ENCODE measurements at regions not wholly inside any gene's neighbourhood (a gene's known extent, or its start where the extent isn't known, plus 50 kb on each side); places are given as distances from the start of the nearest gene placed in this dataset.

GRCh38 chr18:46311491-46311890 is 207.3 kb downstream of the HAUS1 start:
- POLR2A ChIA-PET (ENCODE audit: unreplicated experiment), result no interaction called here
- CTCF ChIA-PET, result no interaction called here
- Histone ChIP-seq H3F3A (ENCODE audit: insufficient read depth, low read depth) (no peaks in the 10 kb centered on the region), H3K36me3 (ENCODE audit: low read depth) (no peaks in the 10 kb centered on the region), H3K4me1 (replicated peaks; ENCODE audit: insufficient read depth) (peaks cover 13% of the 10 kb centered on the region), H3K4me2 (no peak overlapping the region), H3K27me3 (ENCODE audit: insufficient read depth, low read depth) (no peaks in the 10 kb centered on the region), H3K27ac (no peak overlapping the region), H3K9me3 (ENCODE audit: insufficient read depth, low read depth) (peaks cover 8% of the 10 kb centered on the region), H3K79me2 (ENCODE audit: low read depth) (no peaks in the 10 kb centered on the region), H3K9me2 (ENCODE audit: insufficient read depth) (no peaks in the 10 kb centered on the region), H2AFZ (no peak overlapping the region), H3K4me3 (no peak overlapping the region), H4K20me1 (ENCODE audit: insufficient read depth) (no peaks in the 10 kb centered on the region)
- DNase-seq, result no peak
- intact Hi-C loops (cut with micrococcal nuclease; ENCODE audit: unreplicated experiment), result no loop called here
- no TSS peak for BruUV-seq (replicated peaks)
- TF ChIP-seq EZH2 (IDR thresholded peaks at IDR 0.05; ENCODE audit: low read depth), result no peak
- no peak for TF ChIP-seq CTCF (conservative IDR thresholded peaks at IDR 0.05)

GRCh38 chr18:46312221-46312620 is 208.0 kb downstream of the HAUS1 start:
- peaks cover 13% of the 10 kb centered on the region for H3K4me1 ChIP-seq (replicated peaks; ENCODE audit: insufficient read depth)
- H3K4me2 ChIP-seq, result no peak overlapping the region
- DNase-seq, result no peak
- no peaks in the 10 kb centered on the region for H3K9me2 ChIP-seq (ENCODE audit: insufficient read depth)
- H3K27me3 ChIP-seq (ENCODE audit: insufficient read depth, low read depth), result no peaks in the 10 kb centered on the region
- ChIA-PET CTCF (no interaction called here), POLR2A (ENCODE audit: unreplicated experiment) (no interaction called here)
- H3K36me3 ChIP-seq (ENCODE audit: low read depth), result no peaks in the 10 kb centered on the region
- H3K27ac ChIP-seq, result no peak overlapping the region
- BruUV-seq (replicated peaks), result no TSS peak
- TF ChIP-seq CTCF (conservative IDR thresholded peaks at IDR 0.05) (no peak), EZH2 (IDR thresholded peaks at IDR 0.05; ENCODE audit: low read depth) (no peak)
- H4K20me1 ChIP-seq (ENCODE audit: insufficient read depth), result no peaks in the 10 kb centered on the region
- no peaks in the 10 kb centered on the region for H3K79me2 ChIP-seq (ENCODE audit: low read depth)
- intact Hi-C loops (cut with micrococcal nuclease; ENCODE audit: unreplicated experiment), result no loop called here
- no peak overlapping the region for H2AFZ ChIP-seq
- H3K9me3 ChIP-seq (ENCODE audit: insufficient read depth, low read depth), result peaks cover 8% of the 10 kb centered on the region
- H3F3A ChIP-seq (ENCODE audit: insufficient read depth, low read depth), result no peaks in the 10 kb centered on the region
- no peak overlapping the region for H3K4me3 ChIP-seq

- no TSS peak for BruUV-seq (replicated peaks)
- no peak for TF ChIP-seq CTCF (conservative IDR thresholded peaks at IDR 0.05)
- no peak for TF ChIP-seq EZH2 (IDR thresholded peaks at IDR 0.05; ENCODE audit: low read depth)
- Histone ChIP-seq H3K4me2 (no peak overlapping the region), H3K27me3 (ENCODE audit: insufficient read depth, low read depth) (no peaks in the 10 kb centered on the region), H3K9me3 (ENCODE audit: insufficient read depth, low read depth) (peaks cover 8% of the 10 kb centered on the region), H3K79me2 (ENCODE audit: low read depth) (no peaks in the 10 kb centered on the region), H4K20me1 (ENCODE audit: insufficient read depth) (no peaks in the 10 kb centered on the region), H3K9me2 (ENCODE audit: insufficient read depth) (no peaks in the 10 kb centered on the region), H2AFZ (no peak overlapping the region), H3K36me3 (ENCODE audit: low read depth) (no peaks in the 10 kb centered on the region), H3F3A (ENCODE audit: insufficient read depth, low read depth) (no peaks in the 10 kb centered on the region), H3K4me3 (no peak overlapping the region), H3K27ac (no peak overlapping the region), H3K4me1 (replicated peaks; ENCODE audit: insufficient read depth) (peaks cover 13% of the 10 kb centered on the region)
- ChIA-PET POLR2A (ENCODE audit: unreplicated experiment) (no interaction called here), CTCF (no interaction called here)
- intact Hi-C loops (cut with micrococcal nuclease; ENCODE audit: unreplicated experiment), result no loop called here
- no peak for DNase-seq
Measured at GRCh38 chr18:46313521-46313920, 209.3 kb downstream of the HAUS1 start.
